Ammon's horn (tissue), 1 donor: ENCODE measurements at regions not wholly inside any gene's neighbourhood (a gene's known extent, or its start where the extent isn't known, plus 50 kb on each side); places are given as distances from the start of the nearest gene placed in this dataset.

Experiments
- DNase-seq: peaks from one replicate; pipeline ENCODE4 v3.0.0-alpha.2; 2016; ENCODE audit warnings: low spot score

DNA sequence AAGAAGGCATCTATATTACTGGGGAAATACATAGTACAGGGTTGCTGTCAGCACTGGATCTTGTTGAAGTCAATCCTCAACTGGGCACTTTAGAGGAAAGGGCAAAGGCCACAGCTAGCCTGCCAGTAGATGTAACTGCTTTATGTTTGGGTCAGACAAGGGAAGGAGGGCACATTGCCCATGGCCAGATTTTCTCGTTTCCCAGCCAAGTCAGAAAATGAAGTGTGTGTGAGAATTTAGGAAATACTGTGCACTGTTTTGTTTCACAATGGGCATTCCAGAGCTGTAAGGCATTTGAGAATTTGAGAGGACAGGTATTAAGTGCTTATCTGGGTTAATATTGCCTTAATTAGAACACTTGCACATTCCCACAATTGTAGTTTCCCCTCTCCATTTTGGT, 183.9 kb upstream of the MCHR2 start:
- no peak for DNase-seq

- DNase-seq = no peak
Observed at GRCh38 chr6:100176951-100177710, 183.1 kb upstream of the MCHR2 start.

- DNase-seq = peak; percentile 40
Observed at GRCh38 chr6:100176311-100176950, 182.4 kb upstream of the MCHR2 start.

- DNase-seq = no peak
Observed at GRCh38 chr6:100175814-100176310, 181.8 kb upstream of the MCHR2 start.

DNA sequence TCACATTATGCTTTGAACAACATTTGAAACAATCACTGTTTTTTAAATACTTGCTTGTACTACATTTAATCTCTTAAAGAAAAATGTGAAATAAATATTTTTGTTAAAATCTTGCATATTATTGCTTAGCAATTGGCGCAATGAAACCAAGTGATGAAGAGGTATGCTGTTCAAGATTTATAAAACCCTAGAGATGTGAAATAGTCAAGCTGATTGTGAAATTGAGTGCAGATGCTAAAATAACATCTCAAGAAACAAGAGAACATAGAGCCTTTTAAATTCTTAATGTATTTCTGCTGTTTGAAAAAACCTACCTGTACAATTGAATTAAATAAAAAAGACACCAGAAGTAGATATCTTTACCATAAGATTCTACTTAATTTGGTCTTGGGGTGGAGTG, 179.2 kb upstream of the MCHR2 start:
- no peak for DNase-seq

GRCh38 chr6:100172322-100172713, 178.3 kb upstream of the MCHR2 start:
- no peak for DNase-seq

- DNase-seq = no peak
Observed at GRCh38 chr6:100171533-100172321, 177.7 kb upstream of the MCHR2 start.

- DNase-seq = no peak
Observed at GRCh38 chr6:100168148-100168547, 174.1 kb upstream of the MCHR2 start.

GRCh38 chr6:100167585-100167984, 173.6 kb upstream of the MCHR2 start:
- no peak for DNase-seq

DNA sequence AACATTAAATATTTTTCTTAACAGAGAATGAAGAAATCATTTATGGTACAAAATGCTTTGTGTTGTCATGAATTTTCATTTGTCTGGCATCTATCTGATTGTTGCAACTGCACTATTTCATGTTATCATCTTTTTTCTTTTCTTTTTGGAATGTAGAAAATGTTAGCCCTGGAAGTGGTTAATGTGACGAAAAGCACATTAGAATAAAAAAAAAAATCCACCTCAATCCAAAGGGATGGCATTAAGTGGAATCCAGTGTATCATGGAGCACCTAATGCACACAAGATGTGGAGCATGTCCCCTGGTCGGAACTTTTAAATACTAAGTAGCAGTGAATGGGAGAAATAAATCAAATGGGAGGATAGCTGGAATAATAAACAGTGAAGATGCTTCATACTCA, 172.9 kb upstream of the MCHR2 start:
- DNase-seq = no peak

DNA sequence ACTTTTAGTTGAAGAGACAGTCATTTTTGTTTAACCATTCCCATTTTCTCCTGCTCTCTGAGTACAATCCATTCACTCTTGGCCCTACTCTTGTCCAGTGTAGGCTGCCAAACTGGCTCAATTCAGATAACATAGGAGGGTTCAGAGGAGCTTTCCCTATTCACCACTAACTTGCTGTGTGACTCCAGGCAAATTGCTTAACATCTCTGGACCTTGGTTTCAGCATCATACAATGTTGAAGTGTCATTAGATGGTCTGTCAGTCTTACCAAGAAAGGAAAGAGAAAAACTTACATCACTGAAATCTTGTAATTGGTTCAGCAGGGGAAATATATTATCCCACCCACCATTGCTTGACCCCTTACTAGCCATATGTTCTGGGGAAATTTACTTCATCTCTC, 171.4 kb upstream of the MCHR2 start:
- no peak for DNase-seq

GRCh38 chr6:100163035-100163434, 169.0 kb upstream of the MCHR2 start:
- DNase-seq = no peak

DNA sequence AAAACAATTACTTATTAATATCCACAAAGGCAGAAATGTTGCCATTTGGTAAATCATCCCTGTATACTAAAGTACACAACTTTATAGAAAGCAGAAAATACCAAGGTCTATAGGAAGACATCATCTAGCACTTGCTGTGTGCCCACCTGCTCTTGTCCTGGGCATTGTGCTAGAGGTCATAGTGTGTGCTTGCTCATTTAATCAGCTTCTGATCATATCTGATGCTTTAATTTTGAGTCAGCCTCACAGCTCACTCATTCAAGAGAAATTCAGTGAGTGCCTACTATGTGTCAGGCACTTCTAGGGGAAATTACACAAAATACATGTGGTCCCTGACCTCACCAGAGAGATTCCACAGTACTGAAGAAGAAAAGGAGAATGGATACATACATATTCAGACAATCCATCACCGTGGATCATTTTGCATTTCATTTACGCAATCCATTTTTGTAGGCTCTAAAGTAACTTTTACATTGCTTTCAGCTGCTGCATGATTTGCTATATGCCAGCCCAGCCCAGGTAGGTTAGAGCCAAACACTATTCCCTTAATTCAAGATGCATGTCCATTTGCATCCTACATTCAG, 167.9 kb upstream of the MCHR2 start:
- no peak for DNase-seq

DNA sequence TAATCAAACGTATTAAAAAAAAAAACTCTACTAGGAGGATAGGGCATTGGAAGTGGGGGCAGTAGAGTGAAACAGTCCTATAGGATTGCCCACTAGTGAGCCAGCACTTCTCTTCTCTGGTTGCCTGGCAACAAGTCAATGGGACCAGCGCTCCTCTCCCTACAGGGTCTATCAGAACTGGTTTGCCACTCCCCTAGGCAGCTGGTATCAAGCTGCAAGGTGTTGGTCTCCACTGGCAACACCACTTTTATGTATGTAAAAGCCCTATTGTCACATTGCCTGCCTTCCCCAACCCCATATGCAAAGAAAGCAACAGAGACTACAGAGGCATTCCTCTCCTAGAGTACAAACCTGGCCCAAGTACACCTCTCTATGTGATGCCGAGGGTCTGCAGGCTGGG, 166.9 kb upstream of the MCHR2 start:
- no peak for DNase-seq

- DNase-seq = no peak
Observed at GRCh38 chr6:100155141-100155540, 161.1 kb upstream of the MCHR2 start.

- no peak for DNase-seq
Observed at GRCh38 chr6:100153636-100154275, 159.7 kb upstream of the MCHR2 start.

DNA sequence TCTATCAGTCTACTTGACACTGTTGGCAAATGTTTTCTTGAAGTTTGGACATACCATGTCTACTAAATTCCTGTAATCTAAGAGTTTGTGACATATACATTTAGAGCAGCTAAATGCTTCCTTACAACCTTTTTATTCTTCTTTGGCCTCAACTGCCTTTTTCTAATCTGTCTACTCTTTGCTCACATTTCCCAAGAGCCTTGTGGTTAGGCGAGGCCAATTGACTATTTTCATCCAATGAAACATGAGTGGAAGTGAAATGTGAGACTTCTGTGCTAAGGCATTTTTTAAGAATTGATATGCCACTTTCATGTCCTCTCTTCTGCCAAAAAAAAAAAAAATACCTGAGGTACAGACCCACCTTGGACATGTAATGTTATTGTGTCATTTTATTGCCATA, 158.2 kb upstream of the MCHR2 start:
- DNase-seq = no peak

DNA sequence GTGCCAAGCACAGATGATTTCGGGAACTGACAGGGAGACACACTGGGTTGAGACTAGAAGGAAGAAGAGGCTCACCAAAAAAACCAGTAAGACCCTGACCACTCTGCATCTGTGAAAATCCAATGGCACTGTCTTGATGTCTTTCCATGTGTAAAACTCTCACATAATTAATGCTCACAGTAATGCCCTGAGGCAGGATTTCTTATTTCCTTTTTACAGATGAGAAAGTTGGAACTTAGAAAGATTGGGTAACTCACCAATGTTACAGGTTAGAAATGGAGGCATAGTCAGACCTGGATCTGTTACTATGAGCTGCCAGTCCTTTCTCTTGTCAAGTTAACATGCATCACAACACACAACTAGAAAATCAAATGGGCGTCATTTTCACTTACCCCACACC, 151.0 kb upstream of the MCHR2 start:
- no peak for DNase-seq

DNA sequence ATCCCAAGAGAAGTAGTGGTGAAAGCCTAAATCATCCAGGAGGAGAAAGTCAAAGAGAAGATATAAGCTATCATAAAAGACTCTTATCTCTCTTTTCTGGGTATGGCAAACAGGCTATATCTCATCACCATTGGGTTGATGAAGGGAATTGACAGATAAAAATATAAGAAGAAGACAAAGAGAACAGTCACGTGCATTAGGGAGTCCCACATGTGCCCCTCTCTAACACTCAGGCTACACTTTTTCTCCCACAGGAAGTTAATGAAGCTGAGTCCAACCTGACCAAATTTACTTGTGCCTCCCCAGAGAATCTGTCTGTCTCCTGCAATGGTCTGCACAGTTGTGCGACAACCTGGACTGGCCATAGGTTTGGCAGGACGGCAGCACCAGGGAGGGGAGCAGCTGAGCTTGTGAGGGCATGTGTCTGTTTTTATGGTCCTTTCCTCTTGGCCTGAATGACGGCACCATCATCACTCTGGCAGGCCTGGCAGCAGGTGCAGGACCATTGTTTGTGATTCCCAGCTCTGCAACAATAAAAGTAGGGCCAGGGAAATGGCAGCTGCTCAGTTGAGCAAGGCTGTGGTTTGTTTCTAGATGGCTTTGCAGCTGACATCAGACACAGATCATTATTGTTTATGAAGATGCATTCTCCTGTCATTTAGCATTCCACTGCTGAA, 144.5 kb upstream of the MCHR2 start:
- DNase-seq = no peak

- DNase-seq = no peak
Observed at GRCh38 chr6:100137759-100138158, 143.7 kb upstream of the MCHR2 start.

DNA sequence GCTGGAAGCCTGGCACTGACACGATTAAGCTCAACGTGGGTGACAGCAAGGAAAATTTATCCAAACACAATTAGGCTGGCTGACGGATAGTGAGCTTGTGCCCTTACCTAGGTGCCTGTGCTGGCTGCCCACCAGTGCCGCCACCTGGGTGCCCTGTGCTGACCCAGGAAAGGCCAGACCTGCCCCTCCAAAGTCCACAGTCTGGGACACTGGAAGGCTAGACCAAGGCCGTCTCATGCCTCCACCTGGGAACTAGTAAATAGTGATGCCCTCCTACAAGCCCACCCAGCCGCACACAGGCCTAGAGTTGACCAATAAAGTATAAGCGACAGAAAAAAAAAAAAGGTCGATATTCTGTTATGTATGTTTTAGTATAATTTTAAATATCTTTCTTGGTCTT, 142.6 kb upstream of the MCHR2 start:
- DNase-seq = no peak
